Ishikawa (cell line): ENCODE measurements at regions not wholly inside any gene's neighbourhood (a gene's known extent, or its start where the extent isn't known, plus 50 kb on each side); places are given as distances from the start of the nearest gene placed in this dataset.

ENCODE experiments used
- CEBPB ChIP-seq: IDR thresholded peaks from 2 replicates; pipeline ENCODE4 v1.6.1; 2012
- CREB1 ChIP-seq: IDR thresholded peaks from 2 replicates; pipeline ENCODE4 v1.6.1; 2012; ENCODE audit warnings: low read depth
- EGR1 ChIP-seq: IDR thresholded peaks from 2 replicates; pipeline ENCODE4 v1.6.1; 2012
- EP300 ChIP-seq: IDR thresholded peaks from 2 replicates; pipeline ENCODE4 v1.6.1; 2012; ENCODE audit warnings: borderline replicate concordance
- FOXM1 ChIP-seq: IDR thresholded peaks from 2 replicates; pipeline ENCODE4 v1.6.1; 2012; ENCODE audit warnings: low read depth, borderline replicate concordance
- NFIC ChIP-seq: IDR thresholded peaks from 2 replicates; pipeline ENCODE4 v1.6.1; 2012
- RAD21 ChIP-seq: IDR thresholded peaks from 2 replicates; pipeline ENCODE4 v1.6.1; 2012; ENCODE audit warnings: low read depth
- TAF1 ChIP-seq: IDR thresholded peaks from 2 replicates; pipeline ENCODE4 v1.6.1; 2012; ENCODE audit warnings: low read depth, mild to moderate bottlenecking
- TCF12 ChIP-seq: IDR thresholded peaks from 2 replicates; pipeline ENCODE4 v1.6.1; 2012; ENCODE audit warnings: low read depth
- TEAD4 ChIP-seq: IDR thresholded peaks from 2 replicates; pipeline ENCODE4 v1.6.1; 2012
- YY1 ChIP-seq: IDR thresholded peaks from 2 replicates; pipeline ENCODE4 v1.6.1; 2012; ENCODE audit warnings: low read depth
- ZBTB7A ChIP-seq: IDR thresholded peaks from 2 replicates; pipeline ENCODE4 v1.6.1; 2012; ENCODE audit warnings: low read depth
- TF ChIP-seq, protein P1 (sequence below): IDR thresholded peaks from 2 replicates; pipeline ENCODE4 v1.6.1; 2012
- TF ChIP-seq, protein P2 (sequence below): IDR thresholded peaks from 2 replicates; pipeline ENCODE4 v1.6.1; 2012
- TF ChIP-seq, protein P3 (sequence below): IDR thresholded peaks from 2 replicates; pipeline ENCODE4 v1.6.1; 2012; ENCODE audit warnings: low read depth, mild to moderate bottlenecking

DNA sequence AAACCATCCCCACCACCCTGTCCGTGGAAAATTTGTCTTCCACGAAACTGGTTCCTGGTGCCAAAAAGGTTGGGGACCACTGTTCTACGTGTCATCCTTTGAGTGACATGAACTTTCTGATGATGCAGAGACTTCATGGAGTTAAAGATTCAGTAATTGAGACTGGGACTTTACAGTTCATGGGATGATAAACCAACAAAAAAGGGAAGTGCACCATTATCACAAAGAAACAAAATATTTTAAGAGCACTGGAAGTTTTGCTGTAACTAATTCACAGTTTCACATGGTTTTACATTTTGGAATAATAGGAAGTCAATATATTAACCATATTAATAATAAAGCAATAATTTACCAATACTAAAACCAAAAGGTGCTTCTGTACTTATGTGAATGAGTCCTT, 126.8 kb downstream of the AQP4 start:
- TF ChIP-seq CEBPB (no peak), YY1 (no peak), NFIC (no peak), CREB1 (no peak), TCF12 (no peak), RAD21 (no peak), EP300 (no peak), TAF1 (no peak), EGR1 (no peak), TEAD4 (no peak), FOXM1 (no peak), ZBTB7A (no peak)
- TF ChIP-seq, protein P1, sequence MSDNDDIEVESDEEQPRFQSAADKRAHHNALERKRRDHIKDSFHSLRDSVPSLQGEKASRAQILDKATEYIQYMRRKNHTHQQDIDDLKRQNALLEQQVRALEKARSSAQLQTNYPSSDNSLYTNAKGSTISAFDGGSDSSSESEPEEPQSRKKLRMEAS, result no peak
- TF ChIP-seq, protein P2, sequence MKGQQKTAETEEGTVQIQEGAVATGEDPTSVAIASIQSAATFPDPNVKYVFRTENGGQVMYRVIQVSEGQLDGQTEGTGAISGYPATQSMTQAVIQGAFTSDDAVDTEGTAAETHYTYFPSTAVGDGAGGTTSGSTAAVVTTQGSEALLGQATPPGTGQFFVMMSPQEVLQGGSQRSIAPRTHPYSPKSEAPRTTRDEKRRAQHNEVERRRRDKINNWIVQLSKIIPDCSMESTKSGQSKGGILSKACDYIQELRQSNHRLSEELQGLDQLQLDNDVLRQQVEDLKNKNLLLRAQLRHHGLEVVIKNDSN, result no peak
- TF ChIP-seq, protein P3, sequence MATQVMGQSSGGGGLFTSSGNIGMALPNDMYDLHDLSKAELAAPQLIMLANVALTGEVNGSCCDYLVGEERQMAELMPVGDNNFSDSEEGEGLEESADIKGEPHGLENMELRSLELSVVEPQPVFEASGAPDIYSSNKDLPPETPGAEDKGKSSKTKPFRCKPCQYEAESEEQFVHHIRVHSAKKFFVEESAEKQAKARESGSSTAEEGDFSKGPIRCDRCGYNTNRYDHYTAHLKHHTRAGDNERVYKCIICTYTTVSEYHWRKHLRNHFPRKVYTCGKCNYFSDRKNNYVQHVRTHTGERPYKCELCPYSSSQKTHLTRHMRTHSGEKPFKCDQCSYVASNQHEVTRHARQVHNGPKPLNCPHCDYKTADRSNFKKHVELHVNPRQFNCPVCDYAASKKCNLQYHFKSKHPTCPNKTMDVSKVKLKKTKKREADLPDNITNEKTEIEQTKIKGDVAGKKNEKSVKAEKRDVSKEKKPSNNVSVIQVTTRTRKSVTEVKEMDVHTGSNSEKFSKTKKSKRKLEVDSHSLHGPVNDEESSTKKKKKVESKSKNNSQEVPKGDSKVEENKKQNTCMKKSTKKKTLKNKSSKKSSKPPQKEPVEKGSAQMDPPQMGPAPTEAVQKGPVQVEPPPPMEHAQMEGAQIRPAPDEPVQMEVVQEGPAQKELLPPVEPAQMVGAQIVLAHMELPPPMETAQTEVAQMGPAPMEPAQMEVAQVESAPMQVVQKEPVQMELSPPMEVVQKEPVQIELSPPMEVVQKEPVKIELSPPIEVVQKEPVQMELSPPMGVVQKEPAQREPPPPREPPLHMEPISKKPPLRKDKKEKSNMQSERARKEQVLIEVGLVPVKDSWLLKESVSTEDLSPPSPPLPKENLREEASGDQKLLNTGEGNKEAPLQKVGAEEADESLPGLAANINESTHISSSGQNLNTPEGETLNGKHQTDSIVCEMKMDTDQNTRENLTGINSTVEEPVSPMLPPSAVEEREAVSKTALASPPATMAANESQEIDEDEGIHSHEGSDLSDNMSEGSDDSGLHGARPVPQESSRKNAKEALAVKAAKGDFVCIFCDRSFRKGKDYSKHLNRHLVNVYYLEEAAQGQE, result no peak

DNA sequence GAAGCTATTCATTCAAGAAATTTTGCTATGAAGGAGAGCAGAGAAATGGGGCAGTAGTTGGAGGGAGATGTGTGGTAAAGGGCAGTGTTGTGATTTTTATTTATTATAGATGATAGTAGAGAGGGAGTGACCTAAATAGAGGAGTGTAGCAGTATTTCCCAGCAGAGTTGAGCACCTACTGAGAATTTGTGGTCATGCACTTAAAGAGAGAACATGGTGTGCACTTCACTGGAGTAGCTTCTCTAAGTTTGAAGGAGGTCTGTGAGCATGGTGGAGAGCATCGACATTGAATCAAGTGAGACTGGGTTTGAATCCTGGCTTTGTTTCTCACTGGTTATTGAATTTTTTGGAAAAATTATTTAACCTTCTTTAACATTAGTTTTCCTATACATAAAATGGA, 129.2 kb downstream of the AQP4 start:
- TF ChIP-seq EP300, result no peak
- TF ChIP-seq CREB1, result no peak
- no peak for TF ChIP-seq TAF1
- TF ChIP-seq, protein P2, result no peak
- TF ChIP-seq NFIC, result no peak
- TF ChIP-seq ZBTB7A, result no peak
- TF ChIP-seq, protein P3, result no peak
- TF ChIP-seq, protein P1, result no peak
- no peak for TF ChIP-seq FOXM1
- TF ChIP-seq CEBPB, result no peak
- TF ChIP-seq RAD21, result no peak
- TF ChIP-seq TCF12, result no peak
- TF ChIP-seq YY1, result no peak
- TF ChIP-seq TEAD4, result no peak
- no peak for TF ChIP-seq EGR1

DNA sequence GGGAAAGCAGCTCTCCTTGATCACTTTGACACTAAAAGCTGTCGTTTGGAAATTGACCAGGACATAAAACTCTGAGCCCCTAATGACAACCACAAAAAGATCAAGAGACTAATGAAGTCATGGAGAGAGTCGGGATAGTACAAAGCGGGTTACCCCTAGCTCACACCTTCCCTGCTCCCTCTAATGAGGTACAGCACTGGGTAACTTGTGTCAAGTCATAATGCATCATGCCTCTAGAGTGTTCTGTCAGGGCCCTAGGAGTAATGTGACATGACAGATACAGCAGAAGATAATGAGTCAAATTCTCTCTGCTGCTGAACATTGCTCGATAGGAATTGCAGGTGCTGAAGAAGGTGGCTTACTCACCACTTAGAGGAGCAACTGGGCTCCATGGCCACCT, 130.7 kb downstream of the AQP4 start:
- TF ChIP-seq TEAD4 (no peak), EP300 (no peak), ZBTB7A (no peak), EGR1 (no peak), TCF12 (no peak), CEBPB (no peak), RAD21 (no peak), NFIC (no peak), FOXM1 (no peak), CREB1 (no peak), YY1 (no peak), TAF1 (no peak)
- TF ChIP-seq, protein P1, result no peak
- TF ChIP-seq, protein P2, result no peak
- TF ChIP-seq, protein P3, result no peak

DNA sequence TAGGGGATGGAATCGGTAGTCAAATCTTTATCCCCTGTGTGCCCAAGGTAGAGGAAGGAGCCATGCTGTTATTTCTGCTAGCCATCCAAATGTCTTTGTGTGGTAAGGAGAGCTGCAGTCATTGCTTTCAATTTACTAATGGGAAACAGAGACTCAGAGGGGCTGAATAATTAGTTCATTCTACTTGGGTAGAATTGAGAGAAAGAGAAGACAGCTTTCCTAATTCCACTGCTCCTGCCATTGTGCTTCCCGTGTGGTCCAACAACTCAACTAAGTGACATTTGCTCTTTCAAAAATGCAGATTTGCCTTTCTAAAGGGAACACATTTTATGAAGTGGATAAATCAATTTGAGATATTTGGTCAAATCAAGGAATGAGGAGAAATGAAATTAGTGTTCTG, 136.1 kb downstream of the AQP4 start:
- TF ChIP-seq EP300, result no peak
- no peak for TF ChIP-seq NFIC
- TF ChIP-seq TEAD4, result no peak
- TF ChIP-seq EGR1, result no peak
- TF ChIP-seq TAF1, result no peak
- TF ChIP-seq, protein P3, result no peak
- TF ChIP-seq, protein P1, result no peak
- no peak for TF ChIP-seq ZBTB7A
- TF ChIP-seq CREB1, result no peak
- TF ChIP-seq, protein P2, result no peak
- no peak for TF ChIP-seq FOXM1
- no peak for TF ChIP-seq RAD21
- TF ChIP-seq TCF12, result no peak
